IMR-90 (cell line): ENCODE measurements at regions not wholly inside any gene's neighbourhood (a gene's known extent, or its start where the extent isn't known, plus 50 kb on each side); places are given as distances from the start of the nearest gene placed in this dataset.
"Not testable (repeated sequence)": the region's sequence is repeated elsewhere in the genome, so short reads cannot be mapped to it uniquely, and the experiment has no call there.

Experiments used
- ATAC-seq: fragments of 200-7000 bp; cut with Tn5 transposase; 2 replicates; pipeline ENCODE4 v1.9.1; 2020; ENCODE audit warnings: low read depth, mild to moderate bottlenecking, moderate library complexity
- BruUV-seq: library from RNA; stranded (reverse); fragments of 400-500 nt; replicated peaks from 2 replicates; lab custom pipeline; 2021; lab: Mats Ljungman, UMichigan
- CTCF ChIA-PET: fragments of 300-600 bp; formaldehyde crosslinking; extraction: SDS; loops from one replicate; lab custom pipeline; 2021; ENCODE audit warnings: antibody characterized with exemption; lab: Yijun Ruan, JAX
- POLR2A ChIA-PET: fragments of 300-600 bp; sonication (Branson Sonifier 250); formaldehyde crosslinking; loops from one replicate; lab custom pipeline; 2022; ENCODE audit warnings: antibody characterized with exemption; ENCODE audit not compliant: unreplicated experiment; lab: Charles Lee
- DNase-seq: peaks from one replicate; pipeline ENCODE4 v3.0.0; 2013
- H2AFZ ChIP-seq: replicated peaks from 2 replicates; pipeline ENCODE3; 2013; ENCODE audit warnings: low read length, mild to moderate bottlenecking; ENCODE audit not compliant: poor library complexity
- H2AK5ac ChIP-seq: 2 replicates; pipeline ENCODE4 v1.6.1; 2013; ENCODE audit warnings: low read depth, low read length, inconsistent platforms
- H2AK9ac ChIP-seq: replicated peaks from 2 replicates; pipeline ENCODE3; 2013; ENCODE audit warnings: mild to moderate bottlenecking, low read depth, low read length, moderate library complexity; ENCODE audit not compliant: poor library complexity
- H2BK120ac ChIP-seq: 2 replicates; pipeline ENCODE4 v1.6.1; 2013; ENCODE audit warnings: low read depth, low read length, inconsistent platforms
- H2BK15ac ChIP-seq: 3 replicates; pipeline ENCODE4 v1.6.1; 2013; ENCODE audit warnings: low read depth, low read length, inconsistent platforms
- H2BK20ac ChIP-seq: 2 replicates; pipeline ENCODE4 v1.6.1; 2013; ENCODE audit warnings: low read depth, mild to moderate bottlenecking, inconsistent platforms, low read length, moderate library complexity
- H2BK5ac ChIP-seq: 2 replicates; pipeline ENCODE4 v1.6.1; 2013; ENCODE audit warnings: mild to moderate bottlenecking, low read depth, low read length, inconsistent platforms; ENCODE audit not compliant: poor library complexity, severe bottlenecking
- H3K14ac ChIP-seq: replicated peaks from 2 replicates; pipeline ENCODE4 v1.6.1; 2013; ENCODE audit warnings: low read depth, low read length, inconsistent platforms
- H3K18ac ChIP-seq: 2 replicates; pipeline ENCODE4 v1.6.1; 2013; ENCODE audit warnings: low read depth, low read length, control low read depth
- H3K23ac ChIP-seq: 2 replicates; pipeline ENCODE4 v1.6.1; 2013; ENCODE audit warnings: low read depth, low read length, inconsistent platforms
- H3K27ac ChIP-seq: 2 replicates; pipeline ENCODE4 v1.5.1; 2013; ENCODE audit warnings: mild to moderate bottlenecking, control low read depth, low read length; ENCODE audit not compliant: insufficient read depth
- H3K27me3 ChIP-seq: 2 replicates; pipeline ENCODE4 v1.6.1; 2013; ENCODE audit warnings: low read length; ENCODE audit not compliant: control insufficient read depth, insufficient read depth
- H3K36me3 ChIP-seq: 2 replicates; pipeline ENCODE4 v1.6.1; 2013; ENCODE audit warnings: low read length, mixed read lengths; ENCODE audit not compliant: control insufficient read depth, insufficient read depth
- H3K4ac ChIP-seq: 2 replicates; pipeline ENCODE4 v1.6.1; 2013; ENCODE audit warnings: low read depth, low read length, inconsistent platforms
- H3K4me1 ChIP-seq: 2 replicates; pipeline ENCODE4 v1.6.1; 2013; ENCODE audit warnings: low read length, mixed read lengths; ENCODE audit not compliant: control insufficient read depth, insufficient read depth
- H3K4me2 ChIP-seq: 2 replicates; pipeline ENCODE4 v1.6.1; 2013; ENCODE audit warnings: low read depth, mild to moderate bottlenecking, control low read depth, low read length, moderate library complexity
- H3K4me3 ChIP-seq: 2 replicates; pipeline ENCODE4 v1.5.1; 2013; ENCODE audit warnings: low read depth, mild to moderate bottlenecking, control low read depth, low read length, moderate library complexity; ENCODE audit not compliant: insufficient read depth
- H3K56ac ChIP-seq: 2 replicates; pipeline ENCODE4 v1.6.1; 2013; ENCODE audit warnings: low read length, inconsistent platforms; ENCODE audit not compliant: insufficient read depth; ENCODE audit errors: extremely low read depth
- H3K79me1 ChIP-seq, 2 experiments: 2 replicates each; pipeline ENCODE4 v1.6.1; 2013; ENCODE audit warnings: low read length in 2 of 2, inconsistent platforms in 1 of 2, low read depth in 1 of 2
- H3K9ac ChIP-seq: 2 replicates; pipeline ENCODE4 v1.6.1; 2013; ENCODE audit warnings: low read depth, low read length, control low read depth
- H3K9me1 ChIP-seq: 2 replicates; pipeline ENCODE4 v1.6.1; 2013; ENCODE audit warnings: low read length, inconsistent platforms; ENCODE audit not compliant: insufficient read depth
- H3K9me3 ChIP-seq: 2 replicates; pipeline ENCODE4 v1.6.1; 2013; ENCODE audit warnings: low read length; ENCODE audit not compliant: control insufficient read depth, insufficient read depth
- H4K20me1 ChIP-seq: 2 replicates; pipeline ENCODE4 v1.6.1; 2013; ENCODE audit warnings: low read length, inconsistent platforms; ENCODE audit not compliant: insufficient read depth
- H4K5ac ChIP-seq: 2 replicates; pipeline ENCODE4 v1.6.1; 2013; ENCODE audit warnings: mild to moderate bottlenecking, low read depth, low read length, control low read depth
- H4K8ac ChIP-seq, 2 experiments: 2 replicates each; pipeline ENCODE4 v1.6.1; 2013; ENCODE audit warnings: low read depth in 2 of 2, low read length in 2 of 2, control low read depth in 1 of 2, inconsistent platforms in 1 of 2
- H4K91ac ChIP-seq: 2 replicates; pipeline ENCODE4 v1.6.1; 2013; ENCODE audit warnings: low read depth, low read length, inconsistent platforms; ENCODE audit not compliant: insufficient read depth
- WGBS, 2 experiments: methylation state at CpG; one replicate each; pipeline versions ENCODE4 v1.1.5 to v1.1.7; 2013; ENCODE audit warnings: missing lambda C conversion rate in 2 of 2; ENCODE audit not compliant: insufficient read length in 1 of 2; ENCODE audit errors: extremely low coverage in 2 of 2; 5-methylcytosine and 5-hydroxymethylcytosine counted together
- dilution Hi-C: fragments of 300-500 bp; cut with HindIII; formaldehyde crosslinking; loops from one replicate; pipeline ENCODE4 v1.14.3; 2018; ENCODE audit warnings: low sequenced_read_pairs; ENCODE audit not compliant: unreplicated experiment
- in situ Hi-C: fragments of 300-500 bp; cut with MboI; formaldehyde crosslinking; loops from 3 replicates; pipeline ENCODE4 v1.14.3; 2019; ENCODE audit warnings: low sequenced_read_pairs, inconsistent platforms, mixed read lengths
- intact Hi-C: fragments of 100-400 bp; cut with micrococcal nuclease; formaldehyde crosslinking; loops from 2 replicates; pipeline ENCODE4 v1.10.0; 2022

GRCh38 chr3:153226877-153227276, 64.9 kb downstream of the RAP2B start:
- POLR2A ChIA-PET, result not testable (repeated sequence)

GRCh38 chr3:153230427-153230826, 68.4 kb downstream of the RAP2B start:
- H3K9me3 ChIP-seq, H3K27ac ChIP-seq, POLR2A ChIA-PET, H4K5ac ChIP-seq, H2BK120ac ChIP-seq, H2AK5ac ChIP-seq, H3K4ac ChIP-seq, H3K27me3 ChIP-seq, H3K79me1 ChIP-seq, H2AFZ ChIP-seq, H3K56ac ChIP-seq, H3K9me1 ChIP-seq, BruUV-seq, H3K14ac ChIP-seq, H2AK9ac ChIP-seq, H2BK5ac ChIP-seq, H2BK20ac ChIP-seq, H2BK15ac ChIP-seq, DNase-seq, dilution Hi-C loops, CTCF ChIA-PET, H3K23ac ChIP-seq, H4K91ac ChIP-seq, H3K4me1 ChIP-seq, H4K8ac ChIP-seq, H3K18ac ChIP-seq, H3K36me3 ChIP-seq, ATAC-seq, H3K4me3 ChIP-seq, in situ Hi-C loops, H3K4me2 ChIP-seq, H3K9ac ChIP-seq, H4K20me1 ChIP-seq, intact Hi-C loops: not testable (repeated sequence)
- WGBS, 2 experiments, result 100% methylated on average over 4 of the region's 8 CpGs; no CpG with 5 or more reads in 1 of the 2 experiments

More at GRCh38 chr3:153226877-153227276, 64.9 kb downstream of the RAP2B start:
- H3K14ac ChIP-seq, H3K27me3 ChIP-seq, H3K27ac ChIP-seq, intact Hi-C loops, H2AK5ac ChIP-seq, H3K4me1 ChIP-seq, H2BK5ac ChIP-seq, H4K5ac ChIP-seq, in situ Hi-C loops, H3K79me1 ChIP-seq, H2AFZ ChIP-seq, H3K23ac ChIP-seq, H2AK9ac ChIP-seq, H3K18ac ChIP-seq, H3K9ac ChIP-seq, H3K4me3 ChIP-seq, dilution Hi-C loops, H2BK15ac ChIP-seq, H4K20me1 ChIP-seq, H3K9me3 ChIP-seq, H3K9me1 ChIP-seq, ATAC-seq, CTCF ChIA-PET, H3K4me2 ChIP-seq, H4K8ac ChIP-seq, H4K91ac ChIP-seq, H3K4ac ChIP-seq, BruUV-seq, H2BK20ac ChIP-seq, H3K36me3 ChIP-seq, DNase-seq, H3K56ac ChIP-seq: not testable (repeated sequence)
- peak overlapping the region; percentile 54; the same call in 1 of the 2 replicates for H2BK120ac ChIP-seq
- 32% methylated on average over 3 of the region's 5 CpGs; no CpG with 5 or more reads in 1 of the 2 experiments for WGBS, 2 experiments
